Activated CD4-positive, alpha-beta T cell treated with anti-CD3 and anti-CD28 coated beads, Interleukin-2, Interleukin-4, amounts not matched to agents 100 ng/mL and 50 ng/mL, durations not matched to agents 16 hours and 8 hours (primary cell): ENCODE measurements at regions not wholly inside any gene's neighbourhood (a gene's known extent, or its start where the extent isn't known, plus 50 kb on each side); places are given as distances from the start of the nearest gene placed in this dataset.

ENCODE experiments used
- DNase-seq: peaks from one replicate; pipeline ENCODE4 v3.0.0-alpha.2; 2020; ENCODE audit warnings: low spot score

GRCh38 chr13:109366525-109366924, 419.9 kb downstream of the IRS2 start:
- DNase-seq = no peak

GRCh38 chr13:109363431-109363830, 423.0 kb downstream of the IRS2 start:
- no peak for DNase-seq

GRCh38 chr13:109362616-109363015, 423.8 kb downstream of the IRS2 start:
- no peak for DNase-seq

GRCh38 chr13:109361562-109362289, 424.7 kb downstream of the IRS2 start:
- no peak for DNase-seq

- no peak for DNase-seq
Observed at GRCh38 chr13:109357751-109358471, 428.5 kb downstream of the IRS2 start.

- DNase-seq = no peak
Observed at GRCh38 chr13:109355875-109356434, 430.4 kb downstream of the IRS2 start.

- no peak for DNase-seq
Observed at GRCh38 chr13:109355166-109355565, 431.2 kb downstream of the IRS2 start.

- no peak for DNase-seq
Observed at GRCh38 chr13:109351236-109351635, 435.1 kb downstream of the IRS2 start.

GRCh38 chr13:109348519-109349258, 437.7 kb downstream of the IRS2 start:
- no peak for DNase-seq

GRCh38 chr13:109346060-109346459, 440.3 kb downstream of the IRS2 start:
- DNase-seq = no peak

- no peak for DNase-seq
Observed at GRCh38 chr13:109345433-109345941, 440.9 kb downstream of the IRS2 start.

- no peak for DNase-seq
Observed at GRCh38 chr13:109344552-109345157, 441.7 kb downstream of the IRS2 start.

- DNase-seq = no peak
Observed at GRCh38 chr13:109336730-109337129, 449.7 kb downstream of the IRS2 start.

- DNase-seq = no peak
Observed at GRCh38 chr13:109333893-109334651, 452.3 kb downstream of the IRS2 start.

- DNase-seq = no peak
Observed at GRCh38 chr13:109332506-109333499, 453.6 kb downstream of the IRS2 start.

GRCh38 chr13:109331898-109332297, 454.5 kb downstream of the IRS2 start:
- no peak for DNase-seq

- no peak for DNase-seq
Observed at GRCh38 chr13:109331011-109331433, 455.4 kb downstream of the IRS2 start.

- no peak for DNase-seq
Observed at GRCh38 chr13:109330123-109330522, 456.3 kb downstream of the IRS2 start.

- no peak for DNase-seq
Observed at GRCh38 chr13:109329175-109329574, 457.2 kb downstream of the IRS2 start.

- no peak for DNase-seq
Observed at GRCh38 chr13:109326601-109327000, 459.8 kb downstream of the IRS2 start.
